A549 (cell line): ENCODE measurements at regions not wholly inside any gene's neighbourhood (a gene's known extent, or its start where the extent isn't known, plus 50 kb on each side); places are given as distances from the start of the nearest gene placed in this dataset.

Source experiments
- ATAC-seq, 2 experiments: fragments of 200-7000 bp in 1 of 2; fragments of >200 bp in 1 of 2; cut with Nextera tagmentation in 1 of 2; cut with Tn5 transposase in 1 of 2; 3 replicates each; pipeline versions ENCODE4 v1.8.0 to v1.9.1; 2018 to 2020; ENCODE audit warnings: mild to moderate bottlenecking in 1 of 2, moderate library complexity in 1 of 2
- CTCF ChIA-PET: fragments of 300-600 bp; sonication (Branson Sonifier 250); formaldehyde crosslinking; extraction: SDS; loops from one replicate; lab custom pipeline; 2021; ENCODE audit warnings: antibody characterized with exemption, inconsistent platforms; lab: Yijun Ruan, JAX
- POLR2A ChIA-PET: fragments of 350-600 bp; formaldehyde crosslinking; extraction: SDS; loops from one replicate; lab custom pipeline; 2021; ENCODE audit warnings: antibody characterized with exemption, inconsistent platforms; lab: Yijun Ruan, JAX
- DNase-seq, 2 experiments: peaks; one replicate each; pipeline versions ENCODE4 v3.0.0 to v3.0.0-alpha.2; 2011 to 2016; ENCODE audit warnings: low read depth in 1 of 2, low spot score in 1 of 2
- FAIRE-seq: peaks from 2 replicates; lab custom pipeline; 2011; peaks lifted over from hg19 to GRCh38; lab: Jason Lieb, UNC
- H3K27ac ChIP-seq, 2 experiments: fragments of >200 bp; sonication (Bioruptor Twin); formaldehyde crosslinking; 3 replicates each; pipeline ENCODE4 v1.5.1; 2016 to 2017
- H3K4me1 ChIP-seq: fragments of >200 bp; sonication (Bioruptor Twin); formaldehyde crosslinking; 3 replicates; pipeline ENCODE4 v1.6.1; 2016
- H3K4me2 ChIP-seq: fragments of >200 bp; sonication (Bioruptor Twin); formaldehyde crosslinking; 3 replicates; pipeline ENCODE4 v1.6.1; 2016
- H3K4me3 ChIP-seq: fragments of >200 bp; sonication (Bioruptor Twin); formaldehyde crosslinking; 3 replicates; pipeline ENCODE4 v1.5.1; 2016
- H3K9me3 ChIP-seq: fragments of >200 bp; sonication (Bioruptor Twin); formaldehyde crosslinking; 3 replicates; pipeline ENCODE4 v1.6.1; 2016
- ATOH8 ChIP-seq: fragments of 250-450 bp; sonication (Bioruptor Pico); IDR thresholded peaks from 2 replicates; pipeline ENCODE4 v1.5.0; 2020; ENCODE audit warnings: low read depth, mild to moderate bottlenecking, moderate library complexity
- CEBPB ChIP-seq, 2 experiments: fragments of >200 bp in 1 of 2; sonication (Bioruptor Twin) in 1 of 2; formaldehyde crosslinking in 1 of 2; IDR thresholded peaks; 2 replicates each; pipeline ENCODE4 v1.6.1; 2012 to 2016
- CHD4 ChIP-seq: fragments of 200-600 bp; sonication (generic); IDR thresholded peaks from 2 replicates; pipeline ENCODE4 v1.6.1; 2016; ENCODE audit warnings: antibody characterized with exemption, mild to moderate bottlenecking, borderline replicate concordance
- EHMT2 ChIP-seq: fragments of 200-600 bp; sonication (generic); IDR thresholded peaks from 2 replicates; pipeline ENCODE4 v1.6.1; 2016; ENCODE audit warnings: antibody characterized with exemption, low read depth, mild to moderate bottlenecking, moderate library complexity
- ELK1 ChIP-seq: fragments of 150-350 bp; IDR thresholded peaks from 2 replicates; pipeline ENCODE4 v1.6.1; 2014; ENCODE audit warnings: low read depth, mild to moderate bottlenecking, low read length
- HES2 ChIP-seq: fragments of >200 bp; sonication (Bioruptor Twin); formaldehyde crosslinking; IDR thresholded peaks from 2 replicates; pipeline ENCODE4 v1.6.1; 2016
- HOXB13 ChIP-seq: fragments of 250-450 bp; sonication (Bioruptor Pico); IDR thresholded peaks from 2 replicates; pipeline ENCODE4 v1.5.0; 2020; ENCODE audit warnings: low read depth, mild to moderate bottlenecking, moderate library complexity
- HOXB5 ChIP-seq: fragments of 250-450 bp; sonication (Bioruptor Pico); IDR thresholded peaks from 2 replicates; pipeline ENCODE4 v1.5.0; 2020; ENCODE audit warnings: mild to moderate bottlenecking, moderate library complexity
- KDM1A ChIP-seq: fragments of 200-600 bp; sonication (generic); IDR thresholded peaks from 2 replicates; pipeline ENCODE4 v1.6.1; 2016; ENCODE audit warnings: low read depth, mild to moderate bottlenecking
- MAFK ChIP-seq: fragments of 450-650 bp; IDR thresholded peaks from 2 replicates; pipeline ENCODE4 v1.6.1; 2014; ENCODE audit not compliant: partially characterized antibody
- MAX ChIP-seq: IDR thresholded peaks from 2 replicates; pipeline ENCODE4 v1.6.1; 2012
- MAZ ChIP-seq: fragments of 150-350 bp; IDR thresholded peaks from 2 replicates; pipeline ENCODE4 v1.6.1; 2014; ENCODE audit warnings: antibody characterized with exemption, low read depth, low read length, borderline replicate concordance
- MYC ChIP-seq: IDR thresholded peaks from 2 replicates; pipeline ENCODE4 v1.6.1; 2012; ENCODE audit warnings: mild to moderate bottlenecking, inconsistent platforms, low read length, improper control_type of control experiment, borderline replicate concordance
- NR3C1 ChIP-seq: fragments of >200 bp; sonication (Bioruptor Twin); formaldehyde crosslinking; IDR thresholded peaks from 3 replicates; pipeline ENCODE4 v1.6.1; 2017
- PHF8 ChIP-seq: fragments of 200-600 bp; sonication (generic); IDR thresholded peaks from 2 replicates; pipeline ENCODE4 v1.6.1; 2016; ENCODE audit warnings: low read depth, mild to moderate bottlenecking, antibody characterized with exemption, moderate library complexity, borderline replicate concordance
- RCOR1 ChIP-seq: fragments of 150-350 bp; IDR thresholded peaks from 2 replicates; pipeline ENCODE4 v1.6.1; 2014; ENCODE audit warnings: antibody characterized with exemption, low read length, low read depth
- SMC3 ChIP-seq: fragments of >200 bp; sonication (Bioruptor Twin); formaldehyde crosslinking; IDR thresholded peaks from 3 replicates; pipeline ENCODE4 v1.6.1; 2018; ENCODE audit warnings: inconsistent platforms
- TFCP2L1 ChIP-seq: fragments of 250-450 bp; sonication (Bioruptor Pico); IDR thresholded peaks from 2 replicates; pipeline ENCODE4 v1.5.0; 2021; ENCODE audit warnings: mild to moderate bottlenecking
- USF2 ChIP-seq: fragments of 450-650 bp; IDR thresholded peaks from 2 replicates; pipeline ENCODE4 v1.6.1; 2014; ENCODE audit warnings: antibody characterized with exemption
- ZFP36 ChIP-seq: fragments of 450-650 bp; IDR thresholded peaks from 2 replicates; pipeline ENCODE4 v1.6.1; 2014; ENCODE audit warnings: borderline replicate concordance; ENCODE audit not compliant: partially characterized antibody
- ZSCAN20 ChIP-seq: fragments of 250-450 bp; sonication (Bioruptor Pico); IDR thresholded peaks from 2 replicates; pipeline ENCODE4 v1.8.0; 2022; ENCODE audit warnings: mild to moderate bottlenecking, moderate library complexity
- WGBS: methylation state at CpG from one replicate; pipeline ENCODE4 v1.1.6; 2017; ENCODE audit errors: missing lambda C conversion rate; 5-methylcytosine and 5-hydroxymethylcytosine counted together

- ChIA-PET POLR2A (no interaction called here), CTCF (interaction anchor here (0.5 to 1.7 kb wide), 3 partner anchors 21 to 51 kb away, joined by 3 to 6 read pairs (median 5); no protein-coding TSS in a partner anchor)
- peaks cover 14% of the 10 kb centered on the region; the same call in 2 of the 3 replicates for H3K4me1 ChIP-seq
- TF ChIP-seq SMC3 = no peak
- TF ChIP-seq NR3C1 = no peak
- TF ChIP-seq MAX = no peak
- TF ChIP-seq CEBPB (IDR thresholded peaks at IDR 0.05) = no peak
- TF ChIP-seq ZFP36 = no peak
- no peak for TF ChIP-seq ELK1
- no peak for TF ChIP-seq MYC
- no peak for TF ChIP-seq KDM1A
- no peak for TF ChIP-seq TFCP2L1
- H3K4me2 ChIP-seq = peak overlapping the region; percentile 37
- DNase-seq (peak in 1 of 2 experiments; percentile 1), ATAC-seq (peak; percentile 56 to 60), FAIRE-seq (no peak)
- H3K4me3 ChIP-seq = no peak overlapping the region
- WGBS = 81% methylated on average over 1 of the region's 1 CpG
- 0 out of 6 replicates have a peak overlapping the region, but pooled peaks of 1 of the 2 experiments have one; percentile 0 for H3K27ac ChIP-seq
- no peaks in the 10 kb centered on the region for H3K9me3 ChIP-seq
Measured at GRCh38 chr4:140309124-140309870, 64.1 kb upstream of the SCOC start.

GRCh38 chr4:140308366-140309123 is 64.9 kb upstream of the SCOC start:
- H3K4me1 ChIP-seq = peaks cover 14% of the 10 kb centered on the region; the same call in 2 of the 3 replicates
- POLR2A ChIA-PET = no interaction called here
- H3K9me3 ChIP-seq = no peaks in the 10 kb centered on the region
- DNase-seq (peak in 1 of 2 experiments; percentile 14), ATAC-seq (peak; percentile 54 to 55; a peak in 4 of 6 replicates), FAIRE-seq (no peak)
- WGBS = 60% methylated on average over 7 of the region's 11 CpGs
- H3K4me2 ChIP-seq = peak overlapping the region; percentile 37; the same call in 1 of the 3 replicates
- TF ChIP-seq EHMT2 (no peak), MAZ (no peak), MAX (peak; percentile 42)
- TF ChIP-seq, all 56 proteins: peak for 1
- CTCF ChIA-PET = interaction anchor here (0.5 to 1.7 kb wide), 3 partner anchors 22 to 52 kb away, joined by 3 to 6 read pairs (median 5); no protein-coding TSS in a partner anchor
- no peak overlapping the region for H3K4me3 ChIP-seq
- H3K27ac ChIP-seq = 0 out of 6 replicates have a peak overlapping the region, but pooled peaks of 1 of the 2 experiments have one; percentile 16

- H3K4me2 ChIP-seq = no peak overlapping the region
- H3K27ac ChIP-seq = no peak overlapping the region
- POLR2A ChIA-PET = no interaction called here
- DNase-seq = peak in 1 of 2 experiments; percentile 12
- no peak overlapping the region for H3K4me3 ChIP-seq
- TF ChIP-seq HOXB5 (CRISPR knock-in tag) (no peak), ZFP36 (no peak), HES2 (no peak), ZSCAN20 (CRISPR knock-in tag) (no peak), CHD4 (no peak)
- CTCF ChIA-PET = interaction anchor here (0.8 kb wide), 1 partner anchor 304 kb away, joined by 3 read pairs; no protein-coding TSS in a partner anchor
- ATAC-seq = peak in 1 of 2 experiments; percentile 54; a peak in 2 of 6 replicates
- no peak for FAIRE-seq
- WGBS = 31% methylated on average over 3 of the region's 3 CpGs
- H3K4me1 ChIP-seq = peaks cover 21% of the 10 kb centered on the region
- H3K9me3 ChIP-seq = no peaks in the 10 kb centered on the region
Measured at GRCh38 chr4:140305053-140305452, 68.4 kb upstream of the SCOC start.

GRCh38 chr4:140304346-140304745 is 69.1 kb upstream of the SCOC start:
- ChIA-PET CTCF (no interaction called here), POLR2A (no interaction called here)
- no peak for ATAC-seq
- Histone ChIP-seq H3K27ac (no peak overlapping the region), H3K4me1 (peaks cover 22% of the 10 kb centered on the region), H3K9me3 (no peaks in the 10 kb centered on the region), H3K4me3 (no peak overlapping the region), H3K4me2 (no peak overlapping the region)
- FAIRE-seq = no peak
- 89% methylated on average over 2 of the region's 2 CpGs for WGBS
- TF ChIP-seq MAZ (no peak), HOXB13 (CRISPR knock-in tag) (no peak), RCOR1 (no peak), MYC (no peak), MAFK (no peak), PHF8 (no peak), USF2 (no peak), ATOH8 (CRISPR knock-in tag) (no peak)
- no peak for DNase-seq
